SK-N-MC (cell line): ENCODE measurements at regions not wholly inside any gene's neighbourhood (a gene's known extent, or its start where the extent isn't known, plus 50 kb on each side); places are given as distances from the start of the nearest gene placed in this dataset.

ENCODE experiments used
- EZH2 ChIP-seq: fragments of 200-600 bp; sonication (generic); IDR thresholded peaks from one replicate; pipeline ENCODE4 v1.6.1; 2017; ENCODE audit warnings: antibody characterized with exemption
- POLR2AphosphoS5 ChIP-seq: IDR thresholded peaks from 2 replicates; pipeline ENCODE4 v1.6.1; 2012; ENCODE audit warnings: mild to moderate bottlenecking, low read depth, low read length, borderline replicate concordance

DNA sequence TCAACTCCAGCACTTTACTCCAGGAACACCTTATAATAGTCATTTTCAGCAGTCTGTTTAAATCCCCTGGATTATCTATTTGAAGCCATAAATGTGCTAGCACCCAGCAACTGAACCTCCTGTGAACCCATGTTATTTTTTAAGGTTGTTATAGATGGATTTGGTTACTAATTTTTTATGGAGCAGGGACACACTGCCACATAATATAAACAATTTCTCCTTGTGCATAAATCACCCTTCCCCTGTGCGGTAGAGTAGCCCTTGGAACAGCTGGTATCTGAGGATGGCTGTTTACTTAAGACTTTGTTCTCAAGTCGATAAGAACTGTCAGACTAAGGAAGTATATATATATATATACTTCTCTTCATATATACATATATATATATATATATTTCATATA, 367.4 kb downstream of the EPHA4 start:
- TF ChIP-seq EZH2: no peak
- TF ChIP-seq POLR2AphosphoS5: no peak
